ENCODE measurements at regions not wholly inside any gene's neighbourhood (a gene's known extent, or its start where the extent isn't known, plus 50 kb on each side); places are given as distances from the start of the nearest gene placed in this dataset.

GRCh38 chr13:90770334-90770733, 577.2 kb upstream of the MIR17HG start:
- no peak overlapping the region for H3K27ac Mint-ChIP-seq (ENCODE audit: unreplicated experiment)
- no peaks in the 10 kb centered on the region for H3K27me3 Mint-ChIP-seq (ENCODE audit: unreplicated experiment)
- no peak for DNase-seq
- TF ChIP-seq CTCF (IDR thresholded peaks at IDR 0.05; ENCODE audit: partially characterized antibody, unreplicated experiment): no peak
- H3K9me3 Mint-ChIP-seq (ENCODE audit: unreplicated experiment): no peaks in the 10 kb centered on the region
- no peaks in the 10 kb centered on the region for H3K36me3 Mint-ChIP-seq (ENCODE audit: unreplicated experiment)
- H3K4me3 Mint-ChIP-seq (ENCODE audit: unreplicated experiment): no peak overlapping the region
- no peaks in the 10 kb centered on the region for H3K4me1 Mint-ChIP-seq (ENCODE audit: low read depth, unreplicated experiment)

GRCh38 chr13:90773681-90774080, 573.8 kb upstream of the MIR17HG start:
- DNase-seq: no peak
- H3K27ac Mint-ChIP-seq (ENCODE audit: unreplicated experiment): no peak overlapping the region

GRCh38 chr13:90776051-90776748, 571.3 kb upstream of the MIR17HG start:
- TF ChIP-seq CTCF (IDR thresholded peaks at IDR 0.05; ENCODE audit: partially characterized antibody, unreplicated experiment): no peak
- H3K4me3 Mint-ChIP-seq (ENCODE audit: unreplicated experiment): no peak overlapping the region
- DNase-seq: no peak
- no peaks in the 10 kb centered on the region for H3K27me3 Mint-ChIP-seq (ENCODE audit: unreplicated experiment)
- H3K36me3 Mint-ChIP-seq (ENCODE audit: unreplicated experiment): no peaks in the 10 kb centered on the region
- no peak overlapping the region for H3K27ac Mint-ChIP-seq (ENCODE audit: unreplicated experiment)
- H3K4me1 Mint-ChIP-seq (ENCODE audit: low read depth, unreplicated experiment): no peaks in the 10 kb centered on the region
- H3K9me3 Mint-ChIP-seq (ENCODE audit: unreplicated experiment): no peaks in the 10 kb centered on the region

More at GRCh38 chr13:90773681-90774080, 573.8 kb upstream of the MIR17HG start:
- Mint-ChIP-seq H3K9me3 (ENCODE audit: unreplicated experiment) (no peaks in the 10 kb centered on the region), H3K4me1 (ENCODE audit: low read depth, unreplicated experiment) (no peaks in the 10 kb centered on the region), H3K27me3 (ENCODE audit: unreplicated experiment) (no peaks in the 10 kb centered on the region), H3K4me3 (ENCODE audit: unreplicated experiment) (no peak overlapping the region), H3K36me3 (ENCODE audit: unreplicated experiment) (no peaks in the 10 kb centered on the region)
- TF ChIP-seq CTCF (IDR thresholded peaks at IDR 0.05; ENCODE audit: partially characterized antibody, unreplicated experiment): no peak

- H3K9me3 Mint-ChIP-seq (ENCODE audit: unreplicated experiment): no peaks in the 10 kb centered on the region
- no peak for DNase-seq
- H3K27ac Mint-ChIP-seq (ENCODE audit: unreplicated experiment): no peak overlapping the region
- no peak for TF ChIP-seq CTCF (IDR thresholded peaks at IDR 0.05; ENCODE audit: partially characterized antibody, unreplicated experiment)
- H3K27me3 Mint-ChIP-seq (ENCODE audit: unreplicated experiment): no peaks in the 10 kb centered on the region
- H3K36me3 Mint-ChIP-seq (ENCODE audit: unreplicated experiment): peaks cover 4% of the 10 kb centered on the region
- H3K4me1 Mint-ChIP-seq (ENCODE audit: low read depth, unreplicated experiment): no peaks in the 10 kb centered on the region
- no peak overlapping the region for H3K4me3 Mint-ChIP-seq (ENCODE audit: unreplicated experiment)
Measured at GRCh38 chr13:90783273-90783672, 564.2 kb upstream of the MIR17HG start.

GRCh38 chr13:90787007-90787406, 560.5 kb upstream of the MIR17HG start:
- no peak overlapping the region for H3K27ac Mint-ChIP-seq (ENCODE audit: unreplicated experiment)
- TF ChIP-seq CTCF (IDR thresholded peaks at IDR 0.05; ENCODE audit: partially characterized antibody, unreplicated experiment): no peak
- H3K4me1 Mint-ChIP-seq (ENCODE audit: low read depth, unreplicated experiment): no peaks in the 10 kb centered on the region
- no peak for DNase-seq
- H3K4me3 Mint-ChIP-seq (ENCODE audit: unreplicated experiment): no peak overlapping the region
- no peaks in the 10 kb centered on the region for H3K27me3 Mint-ChIP-seq (ENCODE audit: unreplicated experiment)
- peaks cover 4% of the 10 kb centered on the region for H3K36me3 Mint-ChIP-seq (ENCODE audit: unreplicated experiment)
- no peaks in the 10 kb centered on the region for H3K9me3 Mint-ChIP-seq (ENCODE audit: unreplicated experiment)
